ENCODE measurements at regions not wholly inside any gene's neighbourhood (a gene's known extent, or its start where the extent isn't known, plus 50 kb on each side); places are given as distances from the start of the nearest gene placed in this dataset.

DNA sequence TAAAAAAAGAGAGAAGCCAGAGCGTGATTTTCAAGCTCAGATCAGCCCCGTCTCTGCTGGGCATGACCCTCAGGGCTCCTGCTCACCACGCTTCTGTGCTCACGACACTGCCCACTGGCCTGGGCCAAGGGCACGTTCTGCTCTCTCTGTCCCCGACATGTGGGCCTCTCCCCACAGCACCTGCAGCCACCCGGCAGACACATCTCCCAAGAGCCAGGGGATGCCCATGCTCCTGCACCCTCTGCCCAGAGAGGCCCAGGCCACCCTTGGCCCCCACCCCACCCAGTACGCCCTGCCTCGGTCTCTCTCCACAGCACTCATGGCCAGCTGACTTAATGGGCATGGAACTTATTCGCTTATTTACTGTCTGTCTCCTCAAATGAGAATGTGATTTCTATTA, 175.4 kb upstream of the RNF32 start:
- Histone ChIP-seq H3K4me2 (ENCODE audit: low read length) (no peak overlapping the region), H3K9me3 (ENCODE audit: low read length) (no peaks in the 10 kb centered on the region), H3K4me3 (ENCODE audit: low read length) (no peak overlapping the region), H3K27me3 (ENCODE audit: insufficient read depth, low read depth, low read length) (no peaks in the 10 kb centered on the region), H3K36me3 (ENCODE audit: insufficient read depth, low read length) (no peaks in the 10 kb centered on the region), H3K9me2 (ENCODE audit: insufficient read depth, low read length) (no peaks in the 10 kb centered on the region), H3K9ac (ENCODE audit: low read length) (no peak overlapping the region), H4K20me1 (ENCODE audit: insufficient read depth) (no peaks in the 10 kb centered on the region), H3K27ac (ENCODE audit: low read length) (no peak overlapping the region), H2AFZ (ENCODE audit: low read depth, low read length) (no peak overlapping the region), H3F3A (ENCODE audit: insufficient read depth, low read length, poor library complexity, severe bottlenecking) (no peaks in the 10 kb centered on the region), H3K79me2 (replicated peaks; ENCODE audit: insufficient read depth, low read length) (no peaks in the 10 kb centered on the region)
- TF ChIP-seq EZH2 (IDR thresholded peaks at IDR 0.05; ENCODE audit: borderline replicate concordance, insufficient read depth, low read length, poor library complexity, severe bottlenecking) (no peak), POLR2AphosphoS5 (IDR thresholded peaks at IDR 0.05) (no peak), MXI1 (conservative IDR thresholded peaks at IDR 0.05; ENCODE audit: poor library complexity, severe bottlenecking) (no peak), EP300 (conservative IDR thresholded peaks at IDR 0.05; ENCODE audit: poor library complexity, severe bottlenecking) (no peak), TAF1 (IDR thresholded peaks at IDR 0.05; ENCODE audit: low read depth) (no peak), RAD21 (conservative IDR thresholded peaks at IDR 0.05) (no peak), SMC3 (conservative IDR thresholded peaks at IDR 0.05; ENCODE audit: poor library complexity) (no peak)
- TF ChIP-seq, protein P1, sequence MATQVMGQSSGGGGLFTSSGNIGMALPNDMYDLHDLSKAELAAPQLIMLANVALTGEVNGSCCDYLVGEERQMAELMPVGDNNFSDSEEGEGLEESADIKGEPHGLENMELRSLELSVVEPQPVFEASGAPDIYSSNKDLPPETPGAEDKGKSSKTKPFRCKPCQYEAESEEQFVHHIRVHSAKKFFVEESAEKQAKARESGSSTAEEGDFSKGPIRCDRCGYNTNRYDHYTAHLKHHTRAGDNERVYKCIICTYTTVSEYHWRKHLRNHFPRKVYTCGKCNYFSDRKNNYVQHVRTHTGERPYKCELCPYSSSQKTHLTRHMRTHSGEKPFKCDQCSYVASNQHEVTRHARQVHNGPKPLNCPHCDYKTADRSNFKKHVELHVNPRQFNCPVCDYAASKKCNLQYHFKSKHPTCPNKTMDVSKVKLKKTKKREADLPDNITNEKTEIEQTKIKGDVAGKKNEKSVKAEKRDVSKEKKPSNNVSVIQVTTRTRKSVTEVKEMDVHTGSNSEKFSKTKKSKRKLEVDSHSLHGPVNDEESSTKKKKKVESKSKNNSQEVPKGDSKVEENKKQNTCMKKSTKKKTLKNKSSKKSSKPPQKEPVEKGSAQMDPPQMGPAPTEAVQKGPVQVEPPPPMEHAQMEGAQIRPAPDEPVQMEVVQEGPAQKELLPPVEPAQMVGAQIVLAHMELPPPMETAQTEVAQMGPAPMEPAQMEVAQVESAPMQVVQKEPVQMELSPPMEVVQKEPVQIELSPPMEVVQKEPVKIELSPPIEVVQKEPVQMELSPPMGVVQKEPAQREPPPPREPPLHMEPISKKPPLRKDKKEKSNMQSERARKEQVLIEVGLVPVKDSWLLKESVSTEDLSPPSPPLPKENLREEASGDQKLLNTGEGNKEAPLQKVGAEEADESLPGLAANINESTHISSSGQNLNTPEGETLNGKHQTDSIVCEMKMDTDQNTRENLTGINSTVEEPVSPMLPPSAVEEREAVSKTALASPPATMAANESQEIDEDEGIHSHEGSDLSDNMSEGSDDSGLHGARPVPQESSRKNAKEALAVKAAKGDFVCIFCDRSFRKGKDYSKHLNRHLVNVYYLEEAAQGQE (IDR thresholded peaks at IDR 0.05; ENCODE audit: borderline replicate concordance) = no peak
- TF ChIP-seq, protein P2, sequence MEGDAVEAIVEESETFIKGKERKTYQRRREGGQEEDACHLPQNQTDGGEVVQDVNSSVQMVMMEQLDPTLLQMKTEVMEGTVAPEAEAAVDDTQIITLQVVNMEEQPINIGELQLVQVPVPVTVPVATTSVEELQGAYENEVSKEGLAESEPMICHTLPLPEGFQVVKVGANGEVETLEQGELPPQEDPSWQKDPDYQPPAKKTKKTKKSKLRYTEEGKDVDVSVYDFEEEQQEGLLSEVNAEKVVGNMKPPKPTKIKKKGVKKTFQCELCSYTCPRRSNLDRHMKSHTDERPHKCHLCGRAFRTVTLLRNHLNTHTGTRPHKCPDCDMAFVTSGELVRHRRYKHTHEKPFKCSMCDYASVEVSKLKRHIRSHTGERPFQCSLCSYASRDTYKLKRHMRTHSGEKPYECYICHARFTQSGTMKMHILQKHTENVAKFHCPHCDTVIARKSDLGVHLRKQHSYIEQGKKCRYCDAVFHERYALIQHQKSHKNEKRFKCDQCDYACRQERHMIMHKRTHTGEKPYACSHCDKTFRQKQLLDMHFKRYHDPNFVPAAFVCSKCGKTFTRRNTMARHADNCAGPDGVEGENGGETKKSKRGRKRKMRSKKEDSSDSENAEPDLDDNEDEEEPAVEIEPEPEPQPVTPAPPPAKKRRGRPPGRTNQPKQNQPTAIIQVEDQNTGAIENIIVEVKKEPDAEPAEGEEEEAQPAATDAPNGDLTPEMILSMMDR (IDR thresholded peaks at IDR 0.05; ENCODE audit: poor library complexity, severe bottlenecking) = no peak

DNA sequence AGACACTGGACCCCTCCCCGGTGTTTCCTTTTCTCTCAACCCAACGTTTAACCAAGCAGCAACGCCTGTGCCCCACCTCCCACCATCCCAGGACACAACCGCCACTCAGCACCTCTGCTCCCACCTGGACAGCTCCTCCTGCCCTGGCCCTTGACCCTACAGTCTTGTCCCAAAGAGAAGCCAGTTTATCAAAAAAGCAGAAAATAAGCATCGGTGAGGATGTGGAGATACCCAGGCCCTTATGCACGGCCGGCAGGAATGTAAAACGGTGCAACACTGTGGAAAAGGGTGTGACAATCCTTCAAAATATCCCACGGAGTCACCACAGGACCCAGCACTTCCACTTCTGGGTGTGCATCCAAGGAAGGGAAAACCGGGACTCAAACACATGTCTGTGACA, 176.2 kb upstream of the RNF32 start:
- no peaks in the 10 kb centered on the region for H4K20me1 ChIP-seq (ENCODE audit: insufficient read depth)
- H3K27ac ChIP-seq (ENCODE audit: low read length) = no peak overlapping the region
- H3K4me2 ChIP-seq (ENCODE audit: low read length) = no peak overlapping the region
- H3K79me2 ChIP-seq (replicated peaks; ENCODE audit: insufficient read depth, low read length) = no peaks in the 10 kb centered on the region
- H3K27me3 ChIP-seq (ENCODE audit: insufficient read depth, low read depth, low read length) = no peaks in the 10 kb centered on the region
- H3K9ac ChIP-seq (ENCODE audit: low read length) = no peak overlapping the region
- H3K9me3 ChIP-seq (ENCODE audit: low read length) = no peaks in the 10 kb centered on the region
- H3K9me2 ChIP-seq (ENCODE audit: insufficient read depth, low read length) = no peaks in the 10 kb centered on the region
- TF ChIP-seq RAD21 (conservative IDR thresholded peaks at IDR 0.05) (no peak), EZH2 (IDR thresholded peaks at IDR 0.05; ENCODE audit: borderline replicate concordance, insufficient read depth, low read length, poor library complexity, severe bottlenecking) (no peak), EP300 (conservative IDR thresholded peaks at IDR 0.05; ENCODE audit: poor library complexity, severe bottlenecking) (no peak), POLR2AphosphoS5 (IDR thresholded peaks at IDR 0.05) (no peak), MXI1 (conservative IDR thresholded peaks at IDR 0.05; ENCODE audit: poor library complexity, severe bottlenecking) (no peak), TAF1 (IDR thresholded peaks at IDR 0.05; ENCODE audit: low read depth) (no peak), SMC3 (conservative IDR thresholded peaks at IDR 0.05; ENCODE audit: poor library complexity) (no peak)
- TF ChIP-seq, protein P1 (IDR thresholded peaks at IDR 0.05; ENCODE audit: borderline replicate concordance) = no peak
- TF ChIP-seq, protein P2 (IDR thresholded peaks at IDR 0.05; ENCODE audit: poor library complexity, severe bottlenecking) = no peak
- no peaks in the 10 kb centered on the region for H3K36me3 ChIP-seq (ENCODE audit: insufficient read depth, low read length)
- no peak overlapping the region for H3K4me3 ChIP-seq (ENCODE audit: low read length)
- H3F3A ChIP-seq (ENCODE audit: insufficient read depth, low read length, poor library complexity, severe bottlenecking) = no peaks in the 10 kb centered on the region
- H2AFZ ChIP-seq (ENCODE audit: low read depth, low read length) = no peak overlapping the region

Data from neural cell (in vitro differentiated cells).